HK-2 (cell line): ENCODE measurements at regions not wholly inside any gene's neighbourhood (a gene's known extent, or its start where the extent isn't known, plus 50 kb on each side); places are given as distances from the start of the nearest gene placed in this dataset.

Experiments used
- DNase-seq: peaks from one replicate; pipeline ENCODE4 v3.0.0-alpha.2; 2018; ENCODE audit not compliant: unreplicated experiment

GRCh38 chr3:86175593-86176444, 815.1 kb downstream of the VGLL3 start:
- DNase-seq = no peak

DNA sequence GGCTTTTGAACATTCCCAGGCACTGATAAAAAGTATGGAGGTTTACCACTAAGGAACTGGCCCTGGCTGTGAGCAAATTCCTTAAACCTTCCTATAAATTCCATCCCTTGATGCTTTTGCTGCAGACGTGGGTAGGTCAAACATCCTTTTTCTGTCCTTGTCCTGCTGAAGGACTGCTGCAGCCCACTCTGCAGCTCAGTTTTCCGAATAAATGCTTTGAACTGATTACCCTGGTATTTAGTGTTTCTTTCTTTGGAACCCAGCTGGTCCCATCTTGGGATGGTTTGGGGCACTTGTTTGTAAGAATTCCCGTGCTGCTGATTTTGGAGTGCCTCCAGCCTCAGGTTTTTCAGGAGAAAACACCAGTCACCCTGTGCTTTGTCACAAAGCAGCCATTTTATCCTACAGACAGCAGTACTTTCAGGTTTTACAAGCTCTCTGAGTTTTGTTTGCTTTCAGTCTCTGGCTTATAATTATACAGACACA, 815.9 kb downstream of the VGLL3 start:
- DNase-seq = no peak

GRCh38 chr3:86173401-86173800, 817.5 kb downstream of the VGLL3 start:
- DNase-seq = no peak

DNA sequence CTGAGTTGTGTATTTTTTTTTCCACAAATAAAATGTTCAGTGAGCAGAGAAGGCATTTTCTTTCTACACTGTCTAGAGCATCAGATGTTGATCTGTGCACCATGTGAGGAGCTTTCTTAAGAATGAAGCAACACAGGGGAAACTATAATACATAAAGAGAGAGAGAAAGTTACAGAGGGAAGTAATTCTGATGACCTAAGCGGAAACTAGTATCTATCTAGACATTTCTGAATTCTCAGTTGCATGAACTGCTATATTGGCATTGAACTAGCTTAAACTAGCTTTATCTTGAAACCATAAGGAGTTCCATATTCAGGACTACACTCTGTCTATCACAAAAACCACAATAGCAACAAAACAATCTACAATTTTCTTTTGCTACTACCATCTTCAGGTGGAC, 822.4 kb downstream of the VGLL3 start:
- DNase-seq = no peak

DNA sequence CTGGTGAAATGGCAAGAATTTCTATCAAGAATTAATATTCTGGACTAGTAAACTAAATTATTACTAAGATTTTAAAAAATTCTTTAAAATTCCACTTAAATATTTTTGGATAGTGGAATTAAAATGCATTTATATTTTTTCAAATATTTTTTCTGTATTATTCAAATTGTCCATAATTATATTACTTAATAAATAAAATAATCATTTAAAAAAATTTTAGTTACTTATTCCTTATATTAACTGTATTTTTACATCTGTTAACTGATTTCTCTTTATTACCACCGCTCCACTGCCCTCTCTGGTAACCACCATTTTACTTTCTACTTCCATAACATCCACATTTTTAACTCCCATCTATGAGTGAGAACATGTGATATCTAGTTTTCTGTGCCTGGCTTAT, 828.4 kb downstream of the VGLL3 start:
- DNase-seq = no peak

- DNase-seq = no peak
These were observed 829.5 kb downstream of the VGLL3 start for GRCh38 chr3:86161493-86161892.

GRCh38 chr3:86152620-86153019, 838.3 kb downstream of the VGLL3 start:
- no peak for DNase-seq

GRCh38 chr3:86149054-86149453, 841.9 kb downstream of the VGLL3 start:
- no peak for DNase-seq

GRCh38 chr3:86147119-86147518, 843.8 kb downstream of the VGLL3 start:
- DNase-seq = no peak

- no peak for DNase-seq
These were observed 864.4 kb downstream of the VGLL3 start for GRCh38 chr3:86126552-86126951.
